Stimulated activated CD4-positive, alpha-beta T cell treated with anti-CD3 and anti-CD28 coated beads, Interleukin-4, amount 100 ng/mL, for 1 hour (primary cell): ENCODE measurements at regions not wholly inside any gene's neighbourhood (a gene's known extent, or its start where the extent isn't known, plus 50 kb on each side); places are given as distances from the start of the nearest gene placed in this dataset.
A peak's percentile ranks its signal among the peaks of the same experiment; 100 is the strongest.

Experiments
- DNase-seq: peaks from one replicate; pipeline ENCODE4 v3.0.0-alpha.2; 2020

- DNase-seq, result no peak
These were observed 145.2 kb upstream of the WSCD2 start for GRCh38 chr12:107983756-107984472.

- DNase-seq, result no peak
These were observed 144.1 kb upstream of the WSCD2 start for GRCh38 chr12:107984973-107985372.

- no peak for DNase-seq
These were observed 142.9 kb upstream of the WSCD2 start for GRCh38 chr12:107986183-107986582.

- peak; percentile 13 for DNase-seq
These were observed 138.8 kb upstream of the WSCD2 start for GRCh38 chr12:107990325-107990724.

GRCh38 chr12:107992029-107992428 lies 137.1 kb upstream of the WSCD2 start:
- no peak for DNase-seq

GRCh38 chr12:107992870-107993451 lies 136.1 kb upstream of the WSCD2 start:
- no peak for DNase-seq

- no peak for DNase-seq
These were observed 130.2 kb upstream of the WSCD2 start for GRCh38 chr12:107998863-107999262.

GRCh38 chr12:108000111-108000510 lies 129.0 kb upstream of the WSCD2 start:
- DNase-seq, result no peak

- DNase-seq, result no peak
These were observed 124.8 kb upstream of the WSCD2 start for GRCh38 chr12:108004319-108004718.

GRCh38 chr12:108008163-108008905 lies 120.8 kb upstream of the WSCD2 start:
- no peak for DNase-seq

GRCh38 chr12:108009442-108010070 lies 119.5 kb upstream of the WSCD2 start:
- DNase-seq, result no peak

GRCh38 chr12:108016022-108016564 lies 113.0 kb upstream of the WSCD2 start:
- no peak for DNase-seq

GRCh38 chr12:108017472-108018057 lies 111.5 kb upstream of the WSCD2 start:
- no peak for DNase-seq

- DNase-seq, result no peak
These were observed 109.2 kb upstream of the WSCD2 start for GRCh38 chr12:108019862-108020261.

- DNase-seq, result no peak
These were observed 107.9 kb upstream of the WSCD2 start for GRCh38 chr12:108021141-108021540.

- no peak for DNase-seq
These were observed 107.1 kb upstream of the WSCD2 start for GRCh38 chr12:108021949-108022522.

GRCh38 chr12:108029051-108029835 lies 99.8 kb upstream of the WSCD2 start:
- DNase-seq, result no peak

GRCh38 chr12:108033090-108033489 lies 96.0 kb upstream of the WSCD2 start:
- DNase-seq, result no peak

GRCh38 chr12:108035372-108035771 lies 93.7 kb upstream of the WSCD2 start:
- DNase-seq, result no peak

GRCh38 chr12:108037960-108038359 lies 91.1 kb upstream of the WSCD2 start:
- DNase-seq, result no peak

GRCh38 chr12:108039794-108040193 lies 89.3 kb upstream of the WSCD2 start:
- no peak for DNase-seq

- DNase-seq, result no peak
These were observed 88.1 kb upstream of the WSCD2 start for GRCh38 chr12:108040947-108041346.
